CMK (cell line): ENCODE measurements at regions not wholly inside any gene's neighbourhood (a gene's known extent, or its start where the extent isn't known, plus 50 kb on each side); places are given as distances from the start of the nearest gene placed in this dataset.

Source experiments
- DNase-seq: peaks from one replicate; pipeline ENCODE4 v3.0.0-alpha.2; 2010; ENCODE audit warnings: low read depth

DNA sequence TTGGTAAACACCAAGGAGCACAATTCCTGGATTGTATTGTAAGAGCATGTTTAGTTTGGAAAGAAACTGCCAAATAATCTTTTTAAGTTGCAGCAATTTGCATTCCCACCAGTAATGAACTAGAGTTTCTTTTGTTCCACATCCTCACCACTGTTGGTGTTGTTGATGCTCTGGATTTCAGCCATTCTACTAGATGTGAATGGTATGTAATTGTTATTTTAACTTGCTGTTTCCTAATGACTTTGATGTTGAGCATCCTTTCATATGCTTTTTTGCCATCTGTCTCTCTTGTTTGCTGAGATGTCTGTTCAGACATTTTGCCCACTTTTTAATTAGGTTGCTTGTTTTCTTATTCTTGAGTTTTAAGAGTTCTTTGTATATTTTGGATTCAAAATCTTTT lies 1654.1 kb downstream of the GRIK2 start:
- DNase-seq: no peak

- DNase-seq: no peak
These were observed 1648.8 kb downstream of the GRIK2 start for GRCh38 chr6:103042336-103042735.

GRCh38 chr6:103036846-103037245 lies 1643.3 kb downstream of the GRIK2 start:
- no peak for DNase-seq

- DNase-seq: no peak
These were observed 1633.9 kb downstream of the GRIK2 start for GRCh38 chr6:103027271-103027931.

DNA sequence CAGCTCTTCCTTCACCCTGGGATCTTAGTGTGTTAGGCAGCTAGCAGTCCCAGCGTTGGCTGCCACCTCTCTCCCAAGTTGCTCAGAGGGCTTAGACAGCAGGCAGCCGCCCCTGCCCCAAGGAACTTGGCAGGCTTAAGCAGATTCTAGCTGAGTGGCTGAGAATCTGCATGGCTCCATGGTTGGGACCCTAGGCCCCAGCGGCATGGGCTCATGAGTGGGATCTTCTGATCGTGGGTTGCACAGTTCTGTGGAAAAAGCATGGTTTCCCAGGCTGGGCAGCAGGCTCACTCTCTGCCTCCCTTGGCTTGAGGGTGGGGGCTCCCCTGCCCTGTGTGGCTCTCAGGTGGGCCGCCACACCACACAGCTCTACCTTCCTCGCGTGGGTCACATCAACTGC lies 1624.9 kb downstream of the GRIK2 start:
- DNase-seq: no peak

DNA sequence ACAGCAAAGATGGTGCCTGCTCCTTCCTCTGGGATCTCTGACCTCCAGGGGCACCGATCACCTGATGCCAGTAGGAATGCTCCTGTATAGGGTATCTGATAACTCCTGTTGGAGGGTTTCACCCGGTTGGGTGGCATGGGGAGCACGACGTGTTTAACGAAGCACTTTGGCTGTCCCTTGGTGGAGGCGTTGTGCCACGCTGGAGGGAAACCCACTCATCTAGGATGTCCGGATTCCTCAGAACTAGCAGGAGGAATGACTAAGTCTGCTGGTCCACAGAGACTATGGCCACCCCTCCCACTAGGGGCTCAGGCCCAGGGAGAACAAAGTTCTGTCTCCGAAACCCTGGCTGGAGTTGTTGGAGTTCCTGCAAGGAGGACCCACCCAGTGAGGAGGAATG lies 1624.4 kb downstream of the GRIK2 start:
- no peak for DNase-seq

DNA sequence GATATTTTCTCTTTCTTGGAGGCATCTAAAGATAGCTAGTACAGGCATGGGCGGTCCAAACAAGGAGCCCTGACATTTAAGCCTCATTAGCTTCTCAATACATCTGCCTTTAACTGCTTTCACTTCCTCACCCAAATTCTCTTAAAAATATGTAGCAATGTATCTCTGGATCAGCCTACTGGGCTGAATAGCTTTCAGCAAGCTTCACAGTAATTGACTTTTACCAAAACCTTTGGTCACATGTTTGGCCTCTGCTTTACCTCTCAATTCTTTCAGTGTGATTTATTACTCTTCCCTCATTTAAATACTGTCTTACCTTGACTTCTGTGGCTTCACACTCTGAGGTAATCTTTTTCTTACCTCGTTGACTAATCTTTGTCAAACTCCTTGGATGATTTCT lies 1618.1 kb downstream of the GRIK2 start:
- DNase-seq: no peak

GRCh38 chr6:103002282-103002681 lies 1608.8 kb downstream of the GRIK2 start:
- DNase-seq: no peak

GRCh38 chr6:103001724-103002123 lies 1608.2 kb downstream of the GRIK2 start:
- no peak for DNase-seq

DNA sequence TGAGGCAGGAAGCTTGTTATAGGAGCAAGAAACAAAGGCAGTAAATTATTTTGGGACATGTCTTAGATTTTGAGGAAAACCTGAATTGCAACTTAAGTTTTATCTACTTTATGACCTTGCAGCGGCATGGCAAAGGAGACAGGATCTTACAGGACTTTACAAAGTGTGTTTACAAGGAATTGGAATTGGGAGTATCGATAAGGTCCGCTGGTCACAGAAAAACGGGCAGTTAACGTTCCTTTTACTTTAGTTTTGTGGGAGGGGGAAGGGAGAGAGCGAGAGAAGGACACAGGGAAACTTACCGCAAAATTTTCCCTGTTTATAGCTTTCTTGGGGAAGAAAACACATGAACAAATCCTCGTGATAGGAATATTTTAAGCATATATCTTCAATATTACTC lies 1607.2 kb downstream of the GRIK2 start:
- DNase-seq: no peak

GRCh38 chr6:102995491-102995890 lies 1602.0 kb downstream of the GRIK2 start:
- no peak for DNase-seq

DNA sequence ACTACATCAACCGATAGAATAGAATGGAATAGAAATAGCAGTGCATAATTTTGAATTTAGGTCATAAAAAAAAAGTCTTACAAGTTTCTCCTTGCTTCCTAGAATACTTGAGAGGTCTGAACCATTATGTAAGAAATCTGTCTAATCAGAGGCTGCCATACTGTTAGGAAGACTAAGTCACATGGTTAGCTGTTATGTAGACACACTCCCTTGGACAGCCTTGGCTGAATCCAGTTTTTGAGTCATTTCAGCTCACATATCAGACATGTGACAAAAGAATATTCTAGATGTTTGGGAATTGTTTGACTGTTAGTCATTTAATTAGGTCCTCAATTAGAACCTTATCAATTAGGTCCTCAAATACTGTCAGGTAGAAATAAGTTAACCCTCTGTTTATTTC lies 1601.4 kb downstream of the GRIK2 start:
- DNase-seq: no peak

DNA sequence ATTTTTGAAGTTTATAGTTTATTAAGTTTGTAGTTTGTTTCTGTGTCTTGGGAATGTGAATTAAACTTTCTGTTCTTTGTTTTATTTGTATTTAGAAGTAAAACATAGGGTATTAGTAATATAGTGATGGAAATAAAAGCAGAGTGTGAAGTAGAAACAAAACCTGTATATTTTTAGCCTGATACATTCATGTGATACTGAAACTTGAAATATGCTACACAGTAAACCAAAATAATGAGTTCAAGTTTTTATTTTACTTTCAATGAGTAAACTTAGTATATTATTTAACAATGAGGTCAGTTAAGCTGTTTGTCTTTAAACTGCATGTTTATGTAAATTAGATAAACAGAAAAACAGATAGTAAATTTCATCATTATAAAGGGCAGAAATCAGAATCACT lies 1592.6 kb downstream of the GRIK2 start:
- DNase-seq: no peak

- DNase-seq: no peak
These were observed 1590.8 kb downstream of the GRIK2 start for GRCh38 chr6:102984357-102984756.

GRCh38 chr6:102981490-102982015 lies 1588.0 kb downstream of the GRIK2 start:
- no peak for DNase-seq

DNA sequence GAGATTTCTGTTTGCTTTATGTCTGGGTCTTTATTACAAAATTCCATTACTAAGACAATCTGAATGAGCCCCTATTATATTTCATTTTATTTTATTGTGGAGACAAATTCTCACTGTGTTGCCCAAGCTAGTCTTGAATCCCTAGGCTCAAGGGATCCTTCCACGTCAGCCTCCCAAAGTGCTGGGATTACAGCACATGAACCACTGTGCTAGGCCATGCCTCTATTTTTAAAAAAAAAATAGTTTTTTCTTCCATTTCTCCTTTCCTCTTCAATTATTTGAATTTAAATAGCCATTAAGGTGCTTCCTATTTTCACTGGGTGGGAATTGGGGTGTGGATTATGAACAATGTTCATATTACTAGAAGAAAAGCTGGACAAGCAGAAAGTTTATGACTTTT lies 1587.4 kb downstream of the GRIK2 start:
- no peak for DNase-seq

GRCh38 chr6:102961902-102962301 lies 1568.4 kb downstream of the GRIK2 start:
- DNase-seq: no peak

DNA sequence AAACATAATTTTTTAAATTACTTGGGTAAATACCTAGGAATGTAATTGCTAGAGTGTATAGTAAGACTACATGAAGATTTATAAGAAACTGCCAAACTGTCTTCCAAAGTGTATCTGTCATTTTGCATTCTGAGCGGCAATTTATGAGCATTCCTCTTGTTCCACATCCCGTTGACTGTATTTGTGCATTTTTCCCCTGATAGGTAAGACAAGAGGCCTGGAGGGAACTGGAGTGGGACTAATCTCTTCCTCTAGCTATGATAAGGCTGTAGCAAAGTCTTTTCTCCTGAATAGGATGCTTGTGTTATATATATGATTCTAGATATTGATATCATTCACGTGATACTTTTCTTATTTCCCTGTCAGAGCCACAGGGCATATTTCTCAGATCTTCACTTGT lies 1557.5 kb downstream of the GRIK2 start:
- DNase-seq: no peak

- DNase-seq: no peak
These were observed 1551.0 kb downstream of the GRIK2 start for GRCh38 chr6:102944475-102944874.

DNA sequence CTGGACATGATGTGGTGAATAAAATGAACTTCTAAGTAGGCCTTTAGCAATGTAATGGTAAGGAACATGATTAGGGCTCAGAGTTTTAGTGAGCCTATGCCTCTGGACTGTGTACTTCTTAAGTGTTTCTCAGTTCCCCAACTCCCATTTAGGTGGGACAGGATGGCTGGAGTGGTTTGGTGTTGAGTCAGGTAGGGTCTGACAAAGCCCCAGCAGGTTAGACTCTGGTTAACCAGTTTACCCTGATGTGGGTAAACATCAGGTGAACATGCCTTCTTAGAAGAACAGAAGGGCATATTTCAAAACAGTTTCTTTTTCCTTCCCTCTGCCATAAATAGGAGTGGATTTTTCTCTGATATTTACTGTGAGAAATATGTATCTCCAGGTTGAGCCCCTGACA lies 1548.7 kb downstream of the GRIK2 start:
- no peak for DNase-seq

GRCh38 chr6:102936959-102937358 lies 1543.5 kb downstream of the GRIK2 start:
- DNase-seq: no peak

DNA sequence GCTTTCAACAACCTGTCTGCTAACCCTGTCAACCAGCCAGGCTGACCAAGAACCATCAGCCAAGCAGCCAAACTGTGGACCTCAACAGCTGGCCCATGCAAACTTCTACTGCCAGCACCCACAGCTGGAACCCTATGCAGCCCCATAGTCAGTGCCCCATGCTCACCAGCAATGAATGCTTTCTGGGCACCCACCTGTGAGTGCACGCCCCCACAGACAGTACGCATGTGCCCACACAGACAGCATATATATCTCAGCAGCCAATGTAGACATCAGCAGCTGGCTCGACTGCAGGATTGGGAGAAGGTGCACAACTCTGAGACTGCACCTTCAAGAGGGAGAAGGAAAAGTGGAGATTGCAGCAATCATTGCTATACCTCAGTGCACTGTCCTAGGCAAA lies 1534.6 kb downstream of the GRIK2 start:
- DNase-seq: no peak

DNA sequence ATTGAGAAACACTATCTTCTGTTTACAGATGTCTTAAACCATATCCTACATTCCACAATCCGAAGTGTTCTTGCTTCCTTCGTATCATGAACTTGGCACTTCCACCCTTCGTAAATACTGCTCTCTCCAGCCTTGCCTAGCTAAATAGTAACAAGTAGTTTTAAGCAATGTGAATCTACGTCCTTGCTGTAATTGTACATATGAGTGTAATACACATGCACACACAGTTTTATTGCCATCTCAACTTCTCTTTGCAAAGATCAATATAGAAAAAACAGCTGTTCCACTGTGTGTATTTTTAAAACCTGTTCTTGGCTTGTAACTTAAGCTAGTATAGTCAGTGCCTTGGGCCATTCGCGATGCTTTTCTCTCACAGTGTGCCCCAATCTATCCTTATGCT lies 1524.7 kb downstream of the GRIK2 start:
- DNase-seq: no peak

- DNase-seq: no peak
These were observed 1518.1 kb downstream of the GRIK2 start for GRCh38 chr6:102911571-102911970.
